Nucleus accumbens (tissue), 56 donors: ENCODE measurements at regions not wholly inside any gene's neighbourhood (a gene's known extent, or its start where the extent isn't known, plus 50 kb on each side); places are given as distances from the start of the nearest gene placed in this dataset.

ENCODE experiments used
- DNase-seq, 56 donors: peaks; one replicate each; lab custom pipeline; 2025; lab: John Stamatoyannopoulos, UW

DNA sequence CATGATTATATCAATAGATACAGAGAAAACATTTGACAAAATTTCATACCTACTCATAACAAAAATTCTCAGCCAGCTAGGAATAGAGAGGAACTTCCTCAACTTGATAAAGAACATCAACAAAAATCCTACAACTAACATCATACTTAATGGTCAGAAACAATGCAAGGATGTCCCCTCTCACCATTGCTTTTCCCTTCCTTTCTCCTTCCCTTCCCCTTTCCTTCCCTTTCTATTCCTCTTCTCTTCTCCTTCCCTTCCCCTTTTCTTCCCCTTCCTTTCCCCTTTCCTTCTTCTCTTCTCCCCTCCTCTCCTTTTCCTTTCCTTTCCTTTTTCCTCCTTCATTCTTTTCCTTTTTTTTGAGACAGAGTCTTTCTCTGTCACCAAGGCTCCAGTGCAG, 418.3 kb upstream of the B3GAT1 start:
- no peak for DNase-seq

DNA sequence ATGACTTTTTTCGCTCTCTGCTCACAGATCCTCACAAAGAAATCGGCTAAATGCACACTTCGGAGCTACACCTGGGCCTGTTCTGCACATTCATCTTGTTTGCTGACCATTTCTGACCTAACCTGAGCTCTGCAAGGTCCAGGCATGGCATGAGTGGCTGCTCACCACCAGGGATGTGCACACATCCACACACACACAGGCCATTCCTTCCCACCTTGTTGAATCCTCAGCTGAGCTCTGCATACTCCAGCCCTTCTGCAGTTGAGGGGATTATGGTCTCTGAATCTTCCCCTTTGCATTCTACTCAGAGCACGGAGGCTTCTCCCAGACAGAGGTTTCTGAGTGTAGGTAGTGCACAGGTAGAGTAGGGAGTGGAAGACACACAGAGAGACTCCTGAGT, 411.9 kb upstream of the B3GAT1 start:
- DNase-seq: no peak

DNA sequence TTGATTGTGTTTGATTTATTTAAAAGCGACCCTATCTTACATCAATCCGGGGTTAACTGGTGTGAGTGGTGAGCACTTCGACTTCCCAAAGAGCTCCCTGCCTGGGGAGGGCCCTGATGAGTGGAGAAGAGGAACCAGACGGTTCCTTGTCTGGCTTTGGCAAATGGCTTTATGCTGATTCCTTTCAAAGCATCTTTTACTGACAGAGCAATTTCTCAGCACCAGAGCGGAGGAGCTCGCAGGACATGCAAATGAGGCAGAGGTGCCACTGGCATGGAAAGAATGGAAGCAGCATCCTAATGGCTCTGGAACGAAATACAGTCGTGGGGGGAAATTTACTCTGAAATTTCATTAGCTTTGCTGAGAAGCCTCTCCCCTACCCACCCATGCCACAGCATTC, 410.9 kb upstream of the B3GAT1 start:
- no peak for DNase-seq

DNA sequence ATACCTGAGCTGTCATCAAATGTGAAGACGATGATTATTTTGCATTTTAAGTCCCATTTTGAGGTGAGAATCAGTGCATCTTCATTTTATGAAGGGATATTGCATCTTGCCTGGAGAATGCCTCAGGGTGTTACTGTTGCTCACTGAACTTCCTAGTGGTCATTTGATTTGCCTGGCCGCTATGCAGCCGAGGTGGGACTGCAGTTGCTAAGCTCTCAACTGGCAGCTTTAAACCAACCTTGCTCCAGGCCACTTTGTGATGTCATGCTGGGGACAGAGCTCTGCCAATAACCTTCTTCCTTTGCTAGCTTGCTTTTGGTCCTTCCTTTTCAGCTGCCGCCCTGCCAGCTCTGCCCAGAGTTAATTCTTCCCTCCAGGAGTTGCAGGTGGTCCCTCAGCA, 409.4 kb upstream of the B3GAT1 start:
- DNase-seq: no peak

GRCh38 chr11:134819041-134819440, 407.0 kb upstream of the B3GAT1 start:
- no peak for DNase-seq

GRCh38 chr11:134818516-134818915, 406.5 kb upstream of the B3GAT1 start:
- no peak for DNase-seq

DNA sequence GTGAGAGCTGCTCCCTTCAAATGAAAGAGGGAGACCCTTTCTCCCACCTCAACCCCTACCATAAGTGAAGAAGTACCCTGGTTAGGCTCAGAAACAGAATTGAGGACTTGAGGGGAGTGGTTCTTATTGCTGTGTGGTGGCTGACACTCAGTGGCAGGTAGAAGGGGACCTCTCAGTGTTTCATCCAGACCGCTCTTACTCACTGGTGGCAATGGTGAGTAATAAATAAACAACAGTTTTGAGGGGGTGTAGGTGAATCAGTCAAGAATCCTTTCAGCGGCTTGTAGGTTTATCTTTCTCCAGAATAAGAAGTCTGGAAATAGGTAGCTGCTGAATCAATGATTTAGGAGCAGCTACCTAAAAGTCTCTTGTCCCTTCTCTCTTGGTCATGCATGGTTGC, 403.4 kb upstream of the B3GAT1 start:
- no peak for DNase-seq

- DNase-seq: no peak
Observed at GRCh38 chr11:134807997-134808396, 396.0 kb upstream of the B3GAT1 start.

DNA sequence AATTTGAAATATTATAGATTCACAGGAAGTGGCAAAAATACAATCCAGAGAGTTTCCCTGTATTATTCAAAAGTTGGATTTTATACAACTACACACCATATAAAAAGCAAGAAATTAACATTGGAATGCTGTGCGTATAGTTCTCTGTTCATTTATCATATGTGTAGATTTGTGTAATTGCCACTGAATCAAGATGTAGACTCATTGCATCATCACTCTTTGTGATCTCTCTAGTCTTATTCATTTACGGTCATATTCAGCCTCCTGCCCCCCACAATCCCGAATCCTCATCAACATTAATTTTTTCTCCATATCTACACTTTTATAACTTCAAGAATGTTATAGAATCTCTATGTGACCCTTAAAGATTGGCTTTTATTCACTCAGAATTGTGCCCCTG, 390.6 kb upstream of the B3GAT1 start:
- no peak for DNase-seq

- DNase-seq: peak in 16 of 56 donors; percentile 2 to 41 (median 22)
Observed at GRCh38 chr11:134802116-134802515, 390.1 kb upstream of the B3GAT1 start.

- DNase-seq: no peak
Observed at GRCh38 chr11:134801570-134801969, 389.5 kb upstream of the B3GAT1 start.

GRCh38 chr11:134800826-134801225, 388.8 kb upstream of the B3GAT1 start:
- DNase-seq: peak in 1 of 56 donors; percentile 5

GRCh38 chr11:134800130-134800529, 388.1 kb upstream of the B3GAT1 start:
- no peak for DNase-seq

DNA sequence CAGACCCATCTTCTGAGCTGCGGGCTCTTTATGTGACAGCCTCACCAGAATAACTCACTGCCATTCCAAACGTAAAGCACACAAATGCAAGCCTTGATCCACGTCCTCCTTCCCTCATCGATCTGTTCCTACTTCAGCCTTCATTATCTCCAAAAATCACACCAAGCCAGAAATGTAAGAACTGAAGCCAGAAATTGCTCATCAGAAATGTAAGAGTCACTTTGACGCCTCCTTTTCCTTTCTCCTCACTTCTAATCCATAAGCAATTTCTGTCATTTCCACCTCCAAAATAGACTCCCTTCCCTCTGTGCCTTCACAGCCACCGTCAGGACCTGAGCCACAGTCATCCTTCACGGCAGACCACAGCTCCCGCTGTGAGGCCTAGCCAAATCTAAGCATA, 387.3 kb upstream of the B3GAT1 start:
- DNase-seq: no peak

DNA sequence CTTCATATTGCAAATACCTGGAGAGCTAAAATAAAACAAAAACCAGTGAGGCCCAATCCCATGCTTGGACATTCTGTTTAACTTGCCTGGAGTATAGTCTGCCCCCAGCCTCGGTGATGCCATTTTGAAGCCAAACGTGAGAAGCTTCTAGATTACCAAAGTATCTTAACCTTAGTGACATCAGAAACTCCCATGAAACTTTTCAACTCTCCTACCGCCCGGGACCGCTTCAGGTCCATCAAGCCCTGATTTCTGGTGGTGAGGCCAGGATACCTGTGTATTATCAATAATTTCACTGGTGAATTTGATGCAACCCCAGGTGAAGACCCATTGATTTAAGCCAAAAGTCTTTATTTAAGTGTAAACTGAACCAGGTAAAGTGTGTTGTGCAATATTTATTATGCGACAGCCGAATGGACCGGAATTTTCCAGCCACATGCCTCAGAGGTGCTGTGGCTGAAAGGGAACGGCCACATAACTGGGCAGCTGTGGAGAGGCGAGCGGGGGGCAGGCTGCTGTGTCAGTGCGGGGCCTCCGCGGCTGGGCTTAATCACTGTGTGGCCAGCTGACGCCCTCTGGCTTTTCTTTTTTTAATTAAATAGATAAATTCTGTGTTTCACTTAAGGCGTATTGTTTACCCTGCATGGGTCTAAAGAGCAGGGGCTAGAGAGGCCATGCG, 385.5 kb upstream of the B3GAT1 start:
- no peak for DNase-seq

- DNase-seq: no peak
Observed at GRCh38 chr11:134795017-134795416, 383.0 kb upstream of the B3GAT1 start.

DNA sequence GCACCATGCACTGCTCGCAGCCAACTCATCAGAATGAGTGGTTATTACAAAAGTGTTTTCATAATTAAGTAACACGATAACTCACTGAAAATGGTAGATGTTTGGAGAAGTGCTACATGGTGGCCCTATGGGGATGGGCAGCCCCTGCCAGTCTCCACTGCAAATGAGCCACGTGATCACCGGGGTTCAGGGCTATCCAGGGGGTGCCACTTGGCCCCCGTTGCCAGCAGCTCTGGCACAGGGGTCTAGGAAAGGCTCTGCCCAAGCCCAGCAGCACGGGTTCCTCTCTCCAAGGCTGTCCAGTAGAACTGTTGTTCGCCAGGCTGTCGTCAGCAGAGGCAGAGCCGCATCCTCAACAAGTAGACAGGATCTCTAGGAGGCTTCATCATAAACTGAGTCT, 382.1 kb upstream of the B3GAT1 start:
- DNase-seq: no peak

DNA sequence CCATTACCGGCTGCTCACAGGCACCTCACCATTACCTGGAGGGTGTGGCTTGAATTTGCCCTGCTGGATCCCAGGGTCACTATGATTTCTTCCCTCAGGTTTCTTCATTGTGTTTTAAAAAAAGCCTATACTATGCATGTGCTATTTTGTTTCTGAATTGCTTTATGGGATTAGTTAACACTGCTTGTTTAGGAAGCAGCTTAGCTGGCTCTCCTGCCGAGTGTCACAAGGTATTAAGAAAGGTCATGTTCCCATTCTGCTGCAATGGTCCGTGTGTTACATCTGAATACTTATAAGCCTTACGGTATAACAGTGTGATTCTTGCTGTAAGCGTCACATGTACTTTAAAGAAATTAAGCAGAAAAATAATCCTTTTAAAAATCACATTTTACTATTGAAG, 380.6 kb upstream of the B3GAT1 start:
- DNase-seq: no peak

GRCh38 chr11:134792044-134792443, 380.0 kb upstream of the B3GAT1 start:
- DNase-seq: no peak

GRCh38 chr11:134791102-134791501, 379.1 kb upstream of the B3GAT1 start:
- no peak for DNase-seq

DNA sequence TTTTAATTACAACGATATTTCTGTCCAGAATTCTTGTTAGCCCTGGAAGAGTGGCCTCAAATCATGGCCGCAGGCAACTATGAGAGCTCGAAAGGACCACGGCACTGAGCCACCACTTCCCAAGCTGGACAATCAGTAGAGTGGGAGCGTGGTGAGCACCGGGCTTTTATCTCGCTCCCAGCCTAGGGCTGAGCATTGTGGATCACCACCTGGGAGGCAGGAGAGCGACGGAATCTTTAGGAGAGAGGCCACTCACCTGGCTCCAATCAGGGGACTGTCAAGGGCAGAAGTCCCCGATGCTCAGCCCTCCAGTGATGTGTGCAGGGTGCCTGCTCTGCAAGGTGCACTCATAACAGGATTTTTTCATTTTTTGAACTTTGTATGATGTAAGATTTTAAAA, 377.1 kb upstream of the B3GAT1 start:
- DNase-seq: no peak

- no peak for DNase-seq
Observed at GRCh38 chr11:134786636-134787035, 374.6 kb upstream of the B3GAT1 start.

GRCh38 chr11:134785660-134786284, 373.7 kb upstream of the B3GAT1 start:
- no peak for DNase-seq
